ENCODE measurements at regions not wholly inside any gene's neighbourhood (a gene's known extent, or its start where the extent isn't known, plus 50 kb on each side); places are given as distances from the start of the nearest gene placed in this dataset.

- no peak overlapping the region for H3K4me2 ChIP-seq (ENCODE audit: insufficient read depth, low read length, poor library complexity, severe bottlenecking)
- no peak overlapping the region for H3K23ac ChIP-seq (ENCODE audit: low read depth, low read length, poor library complexity)
- H2BK120ac ChIP-seq (ENCODE audit: low read depth, low read length) = no peak overlapping the region
- no peak for DNase-seq (ENCODE audit: low spot score)
- no peaks in the 10 kb centered on the region for H3K36me3 ChIP-seq (replicated peaks in 1 of 2; ENCODE audit: control insufficient read depth in 2 of 2, insufficient read depth in 2 of 2, low read length in 2 of 2)
- H3K9ac ChIP-seq (ENCODE audit: low read depth, low read length, poor library complexity) = no peak overlapping the region
- H3K27ac ChIP-seq (replicated peaks; ENCODE audit: low read length) = no peak overlapping the region
- H3K14ac ChIP-seq (ENCODE audit: low read length) = no peak overlapping the region
- H2BK5ac ChIP-seq (ENCODE audit: low read length) = no peak overlapping the region
- no peak overlapping the region for H2BK12ac ChIP-seq (ENCODE audit: low read length)
- H2AK5ac ChIP-seq (ENCODE audit: low read depth, low read length) = no peak overlapping the region
- no peaks in the 10 kb centered on the region for H3K27me3 ChIP-seq (ENCODE audit: control insufficient read depth in 3 of 3, insufficient read depth in 3 of 3, low read depth in 1 of 3, low read length in 3 of 3)
- no peaks in the 10 kb centered on the region for H3K4me1 ChIP-seq (ENCODE audit: control insufficient read depth in 2 of 2, insufficient read depth in 1 of 2, low read depth in 1 of 2, low read length in 2 of 2)
- H3K9me3 ChIP-seq (replicated peaks in 1 of 2; ENCODE audit: control insufficient read depth in 2 of 2, insufficient read depth in 1 of 2, low read depth in 1 of 2, low read length in 2 of 2) = no peaks in the 10 kb centered on the region
- H4K91ac ChIP-seq (ENCODE audit: low read depth, low read length, poor library complexity) = no peak overlapping the region
- no peak overlapping the region for H2AFZ ChIP-seq (ENCODE audit: low read length)
- no peak overlapping the region for H4K8ac ChIP-seq (ENCODE audit: low read depth, low read length)
- H3K79me1 ChIP-seq (ENCODE audit: low read depth, low read length) = no peaks in the 10 kb centered on the region
- no CpG with 5 or more reads among the region's 8 CpGs for WGBS, 2 donors (ENCODE audit: extremely low coverage in 2 of 2, insufficient read length in 2 of 2, insufficient replicate concordance in 1 of 2)
- H2BK15ac ChIP-seq (ENCODE audit: low read length) = no peak overlapping the region
- H3K4ac ChIP-seq (ENCODE audit: low read length) = no peak overlapping the region
- H3K4me3 ChIP-seq (ENCODE audit: low read length in 2 of 2) = no peak overlapping the region
- no peak overlapping the region for H3K18ac ChIP-seq (ENCODE audit: low read length)
Observed at GRCh38 chr21:14303731-14304488, 79.0 kb downstream of the HSPA13 start.

GRCh38 chr21:14300074-14300473, 82.9 kb downstream of the HSPA13 start:
- no CpG with 5 or more reads among the region's 1 CpG for WGBS, 2 donors (ENCODE audit: extremely low coverage in 2 of 2, insufficient read length in 2 of 2, insufficient replicate concordance in 1 of 2)
- Histone ChIP-seq H2BK15ac (ENCODE audit: low read length) (no peak overlapping the region), H2BK12ac (ENCODE audit: low read length) (no peak overlapping the region), H3K27ac (replicated peaks; ENCODE audit: low read length) (no peak overlapping the region), H2BK120ac (ENCODE audit: low read depth, low read length) (no peak overlapping the region), H4K8ac (ENCODE audit: low read depth, low read length) (no peak overlapping the region), H2AK5ac (ENCODE audit: low read depth, low read length) (no peak overlapping the region), H3K27me3 (ENCODE audit: control insufficient read depth in 3 of 3, insufficient read depth in 3 of 3, low read depth in 1 of 3, low read length in 3 of 3) (no peaks in the 10 kb centered on the region), H3K36me3 (replicated peaks in 1 of 2; ENCODE audit: control insufficient read depth in 2 of 2, insufficient read depth in 2 of 2, low read length in 2 of 2) (no peaks in the 10 kb centered on the region), H3K4me3 (ENCODE audit: low read length in 2 of 2) (no peak overlapping the region), H4K91ac (ENCODE audit: low read depth, low read length, poor library complexity) (no peak overlapping the region), H3K9me3 (replicated peaks in 1 of 2; ENCODE audit: control insufficient read depth in 2 of 2, insufficient read depth in 1 of 2, low read depth in 1 of 2, low read length in 2 of 2) (no peaks in the 10 kb centered on the region), H3K4me2 (ENCODE audit: insufficient read depth, low read length, poor library complexity, severe bottlenecking) (no peak overlapping the region), H3K14ac (ENCODE audit: low read length) (no peak overlapping the region), H3K18ac (ENCODE audit: low read length) (no peak overlapping the region), H3K4ac (ENCODE audit: low read length) (no peak overlapping the region), H3K79me1 (ENCODE audit: low read depth, low read length) (no peaks in the 10 kb centered on the region), H3K23ac (ENCODE audit: low read depth, low read length, poor library complexity) (no peak overlapping the region), H2BK5ac (ENCODE audit: low read length) (no peak overlapping the region), H3K9ac (ENCODE audit: low read depth, low read length, poor library complexity) (no peak overlapping the region), H2AFZ (ENCODE audit: low read length) (no peak overlapping the region), H3K4me1 (ENCODE audit: control insufficient read depth in 2 of 2, insufficient read depth in 1 of 2, low read depth in 1 of 2, low read length in 2 of 2) (no peaks in the 10 kb centered on the region)
- no peak for DNase-seq (ENCODE audit: low spot score)

- no CpG with 5 or more reads among the region's 4 CpGs for WGBS, 2 donors (ENCODE audit: extremely low coverage in 2 of 2, insufficient read length in 2 of 2, insufficient replicate concordance in 1 of 2)
- DNase-seq (ENCODE audit: low spot score) = no peak
Observed at GRCh38 chr21:14290576-14290975, 74.6 kb downstream of the RBM11 start.

GRCh38 chr21:14288922-14289321, 73.0 kb downstream of the RBM11 start:
- WGBS, 2 donors (ENCODE audit: extremely low coverage in 2 of 2, insufficient read length in 2 of 2, insufficient replicate concordance in 1 of 2) = no CpG with 5 or more reads among the region's 3 CpGs

More at GRCh38 chr21:14290576-14290975, 74.6 kb downstream of the RBM11 start:
- Histone ChIP-seq H4K91ac (ENCODE audit: low read depth, low read length, poor library complexity) (no peak overlapping the region), H2BK5ac (ENCODE audit: low read length) (no peak overlapping the region), H3K4me1 (ENCODE audit: control insufficient read depth in 2 of 2, insufficient read depth in 1 of 2, low read depth in 1 of 2, low read length in 2 of 2) (no peaks in the 10 kb centered on the region), H3K9me3 (replicated peaks in 1 of 2; ENCODE audit: control insufficient read depth in 2 of 2, insufficient read depth in 1 of 2, low read depth in 1 of 2, low read length in 2 of 2) (no peaks in the 10 kb centered on the region), H4K8ac (ENCODE audit: low read depth, low read length) (no peak overlapping the region), H2BK120ac (ENCODE audit: low read depth, low read length) (no peak overlapping the region), H3K4ac (ENCODE audit: low read length) (no peak overlapping the region), H3K79me1 (ENCODE audit: low read depth, low read length) (no peaks in the 10 kb centered on the region), H2BK12ac (ENCODE audit: low read length) (no peak overlapping the region), H2AK5ac (ENCODE audit: low read depth, low read length) (no peak overlapping the region), H2BK15ac (ENCODE audit: low read length) (no peak overlapping the region), H3K23ac (ENCODE audit: low read depth, low read length, poor library complexity) (no peak overlapping the region), H3K18ac (ENCODE audit: low read length) (no peak overlapping the region), H3K4me3 (ENCODE audit: low read length in 2 of 2) (no peak overlapping the region), H2AFZ (ENCODE audit: low read length) (no peak overlapping the region), H3K27ac (replicated peaks; ENCODE audit: low read length) (no peak overlapping the region), H3K9ac (ENCODE audit: low read depth, low read length, poor library complexity) (no peak overlapping the region), H3K14ac (ENCODE audit: low read length) (no peak overlapping the region), H3K27me3 (ENCODE audit: control insufficient read depth in 3 of 3, insufficient read depth in 3 of 3, low read depth in 1 of 3, low read length in 3 of 3) (peaks cover 0 to 5% (median 0%) of the 10 kb centered on the region in 3 experiments), H3K4me2 (ENCODE audit: insufficient read depth, low read length, poor library complexity, severe bottlenecking) (no peak overlapping the region), H3K36me3 (replicated peaks in 1 of 2; ENCODE audit: control insufficient read depth in 2 of 2, insufficient read depth in 2 of 2, low read length in 2 of 2) (no peaks in the 10 kb centered on the region)

More at GRCh38 chr21:14288922-14289321, 73.0 kb downstream of the RBM11 start:
- Histone ChIP-seq H3K27me3 (ENCODE audit: control insufficient read depth in 3 of 3, insufficient read depth in 3 of 3, low read depth in 1 of 3, low read length in 3 of 3) (peaks cover 0 to 5% (median 0%) of the 10 kb centered on the region in 3 experiments), H3K4me2 (ENCODE audit: insufficient read depth, low read length, poor library complexity, severe bottlenecking) (no peak overlapping the region), H3K79me1 (ENCODE audit: low read depth, low read length) (no peaks in the 10 kb centered on the region), H3K4me3 (ENCODE audit: low read length in 2 of 2) (no peak overlapping the region), H2BK15ac (ENCODE audit: low read length) (no peak overlapping the region), H3K4ac (ENCODE audit: low read length) (no peak overlapping the region), H2BK120ac (ENCODE audit: low read depth, low read length) (no peak overlapping the region), H3K14ac (ENCODE audit: low read length) (no peak overlapping the region), H3K9me3 (replicated peaks in 1 of 2; ENCODE audit: control insufficient read depth in 2 of 2, insufficient read depth in 1 of 2, low read depth in 1 of 2, low read length in 2 of 2) (no peaks in the 10 kb centered on the region), H3K4me1 (ENCODE audit: control insufficient read depth in 2 of 2, insufficient read depth in 1 of 2, low read depth in 1 of 2, low read length in 2 of 2) (no peaks in the 10 kb centered on the region), H2BK12ac (ENCODE audit: low read length) (no peak overlapping the region), H4K8ac (ENCODE audit: low read depth, low read length) (no peak overlapping the region), H3K18ac (ENCODE audit: low read length) (no peak overlapping the region), H3K23ac (ENCODE audit: low read depth, low read length, poor library complexity) (no peak overlapping the region), H3K9ac (ENCODE audit: low read depth, low read length, poor library complexity) (no peak overlapping the region), H2BK5ac (ENCODE audit: low read length) (no peak overlapping the region), H4K91ac (ENCODE audit: low read depth, low read length, poor library complexity) (no peak overlapping the region), H3K36me3 (replicated peaks in 1 of 2; ENCODE audit: control insufficient read depth in 2 of 2, insufficient read depth in 2 of 2, low read length in 2 of 2) (no peaks in the 10 kb centered on the region), H2AK5ac (ENCODE audit: low read depth, low read length) (no peak overlapping the region), H3K27ac (replicated peaks; ENCODE audit: low read length) (no peak overlapping the region), H2AFZ (ENCODE audit: low read length) (no peak overlapping the region)
- DNase-seq (ENCODE audit: low spot score) = no peak
